ENCODE measurements at regions not wholly inside any gene's neighbourhood (a gene's known extent, or its start where the extent isn't known, plus 50 kb on each side); places are given as distances from the start of the nearest gene placed in this dataset.
"Not testable (repeated sequence)": the region's sequence is repeated elsewhere in the genome, so short reads cannot be mapped to it uniquely, and the experiment has no call there.

- DNase-seq = no peak
Measured at GRCh38 chr17:77610972-77611521, 347.5 kb upstream of the TNRC6C start.

GRCh38 chr17:77611791-77612502 lies 346.6 kb upstream of the TNRC6C start:
- DNase-seq = no peak

GRCh38 chr17:77613218-77613617 lies 345.3 kb upstream of the TNRC6C start:
- DNase-seq = no peak

- no peak for DNase-seq
Measured at GRCh38 chr17:77613627-77614026, 344.9 kb upstream of the TNRC6C start.

GRCh38 chr17:77615703-77616253 lies 342.7 kb upstream of the TNRC6C start:
- no peak for DNase-seq

- DNase-seq = no peak
Measured at GRCh38 chr17:77616254-77616731, 342.2 kb upstream of the TNRC6C start.

GRCh38 chr17:77617516-77617915 lies 341.0 kb upstream of the TNRC6C start:
- no peak for DNase-seq

GRCh38 chr17:77618173-77618572 lies 340.3 kb upstream of the TNRC6C start:
- DNase-seq = no peak

- DNase-seq = no peak
Measured at GRCh38 chr17:77618731-77619130, 339.8 kb upstream of the TNRC6C start.

GRCh38 chr17:77619326-77619725 lies 339.2 kb upstream of the TNRC6C start:
- no peak for DNase-seq

- no peak for DNase-seq
Measured at GRCh38 chr17:77619851-77620250, 338.7 kb upstream of the TNRC6C start.

GRCh38 chr17:77620282-77620681 lies 338.2 kb upstream of the TNRC6C start:
- no peak for DNase-seq

- DNase-seq = not testable (repeated sequence)
Measured at GRCh38 chr17:77622084-77622483, 336.4 kb upstream of the TNRC6C start.

GRCh38 chr17:77622647-77623046 lies 335.9 kb upstream of the TNRC6C start:
- no peak for DNase-seq

- DNase-seq = not testable (repeated sequence)
Measured at GRCh38 chr17:77623321-77623720, 335.2 kb upstream of the TNRC6C start.

- no peak for DNase-seq
Measured at GRCh38 chr17:77628035-77628434, 330.5 kb upstream of the TNRC6C start.

GRCh38 chr17:77629284-77629683 lies 329.2 kb upstream of the TNRC6C start:
- DNase-seq = not testable (repeated sequence)

- DNase-seq = no peak
Measured at GRCh38 chr17:77631307-77631706, 327.2 kb upstream of the TNRC6C start.

- DNase-seq = no peak
Measured at GRCh38 chr17:77632619-77633018, 325.9 kb upstream of the TNRC6C start.

GRCh38 chr17:77634710-77635109 lies 323.8 kb upstream of the TNRC6C start:
- no peak for DNase-seq

GRCh38 chr17:77635176-77635575 lies 323.3 kb upstream of the TNRC6C start:
- DNase-seq = no peak

- not testable (repeated sequence) for DNase-seq
Measured at GRCh38 chr17:77635785-77636184, 322.7 kb upstream of the TNRC6C start.

GRCh38 chr17:77636835-77637817 lies 321.4 kb upstream of the TNRC6C start:
- no peak for DNase-seq

All from CD4-positive, alpha-beta T cell treated with Interleukin-1 beta for 1 hour (primary cell).